Stimulated activated naive B cell treated with anti-CD40 and anti-IgM and Interleukin-4, amounts not matched to agents 10 μg/mL and 1 μg/mL and 100 μg/mL, for 72 hours (primary cell): ENCODE measurements at regions not wholly inside any gene's neighbourhood (a gene's known extent, or its start where the extent isn't known, plus 50 kb on each side); places are given as distances from the start of the nearest gene placed in this dataset.

Source experiments
- ATAC-seq, 2 donors: fragments of 150-1000 bp; cut with Tn5 transposase; replicated peaks; 2 replicates each; pipeline ENCODE4 v1.10.0; 2021; ENCODE audit warnings: moderate library complexity in 1 of 2
- DNase-seq: peaks from one replicate; pipeline ENCODE4 v3.0.0; 2021
- H3K27ac Mint-ChIP-seq: one replicate; pipeline ENCODE4 v1.8.0; 2022; ENCODE audit warnings: mild to moderate bottlenecking, mixed read lengths
- H3K27me3 Mint-ChIP-seq, 2 donors: one replicate each; pipeline ENCODE4 v1.8.0; 2022; ENCODE audit warnings: mixed read lengths in 2 of 2
- H3K36me3 Mint-ChIP-seq, 2 donors: one replicate each; pipeline ENCODE4 v1.8.0; 2022; ENCODE audit warnings: mixed read lengths in 2 of 2, mild to moderate bottlenecking in 1 of 2
- H3K4me1 Mint-ChIP-seq, 2 donors: one replicate each; pipeline ENCODE4 v1.8.0; 2022; ENCODE audit warnings: mixed read lengths in 2 of 2, mild to moderate bottlenecking in 1 of 2
- H3K4me3 Mint-ChIP-seq, 2 donors: one replicate each; pipeline ENCODE4 v1.8.0; 2022; ENCODE audit warnings: mild to moderate bottlenecking in 2 of 2, mixed read lengths in 2 of 2, moderate library complexity in 1 of 2
- H3K9me3 Mint-ChIP-seq, 2 donors: one replicate each; pipeline ENCODE4 v1.8.0; 2022; ENCODE audit warnings: mixed read lengths in 2 of 2, mild to moderate bottlenecking in 1 of 2

GRCh38 chr9:78874061-78874460 lies 577.1 kb downstream of the PSAT1 start:
- Mint-ChIP-seq H3K4me3 (no peak overlapping the region), H3K36me3 (no peaks in the 10 kb centered on the region), H3K27me3 (peaks cover 0 to 22% of the 10 kb centered on the region in 2 donors), H3K4me1 (no peaks in the 10 kb centered on the region), H3K9me3 (peaks cover 3 to 5% of the 10 kb centered on the region in 2 donors), H3K27ac (no peak overlapping the region)
- no peak for DNase-seq
- ATAC-seq = no peak

- peaks cover 0 to 22% of the 10 kb centered on the region in 2 donors for H3K27me3 Mint-ChIP-seq
- DNase-seq (no peak), ATAC-seq (no peak)
- peaks cover 0 to 3% of the 10 kb centered on the region in 2 donors for H3K9me3 Mint-ChIP-seq
- no peaks in the 10 kb centered on the region for H3K36me3 Mint-ChIP-seq
- H3K4me1 Mint-ChIP-seq = no peaks in the 10 kb centered on the region
- no peak overlapping the region for H3K4me3 Mint-ChIP-seq
- H3K27ac Mint-ChIP-seq = no peak overlapping the region
Observed at GRCh38 chr9:78879324-78880100, 582.6 kb downstream of the PSAT1 start.

DNA sequence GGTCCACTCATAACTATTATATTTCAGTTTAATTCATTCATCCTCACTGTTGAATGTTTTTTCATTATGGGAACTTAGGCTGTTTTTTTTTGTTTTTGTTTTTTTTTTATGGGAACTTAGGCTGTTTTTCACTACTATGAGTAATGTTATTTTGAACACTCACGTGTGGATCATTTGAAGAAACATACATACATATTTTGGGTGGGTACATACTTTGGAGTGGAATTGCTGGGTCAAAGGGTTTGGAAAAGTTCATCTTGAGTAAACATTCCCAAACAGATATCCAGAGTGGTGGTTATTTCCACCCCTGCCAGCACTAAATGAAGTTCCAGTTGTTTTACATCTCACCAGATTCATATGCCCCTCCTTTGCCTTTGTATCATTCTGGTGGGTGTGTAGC lies 584.4 kb downstream of the PSAT1 start:
- peaks cover 0 to 2% of the 10 kb centered on the region in 2 donors for H3K4me1 Mint-ChIP-seq
- no peak overlapping the region for H3K27ac Mint-ChIP-seq
- DNase-seq (no peak), ATAC-seq (no peak)
- peaks cover 0 to 27% of the 10 kb centered on the region in 2 donors for H3K27me3 Mint-ChIP-seq
- no peak overlapping the region for H3K4me3 Mint-ChIP-seq
- peaks cover 0 to 3% of the 10 kb centered on the region in 2 donors for H3K9me3 Mint-ChIP-seq
- H3K36me3 Mint-ChIP-seq = no peaks in the 10 kb centered on the region

DNA sequence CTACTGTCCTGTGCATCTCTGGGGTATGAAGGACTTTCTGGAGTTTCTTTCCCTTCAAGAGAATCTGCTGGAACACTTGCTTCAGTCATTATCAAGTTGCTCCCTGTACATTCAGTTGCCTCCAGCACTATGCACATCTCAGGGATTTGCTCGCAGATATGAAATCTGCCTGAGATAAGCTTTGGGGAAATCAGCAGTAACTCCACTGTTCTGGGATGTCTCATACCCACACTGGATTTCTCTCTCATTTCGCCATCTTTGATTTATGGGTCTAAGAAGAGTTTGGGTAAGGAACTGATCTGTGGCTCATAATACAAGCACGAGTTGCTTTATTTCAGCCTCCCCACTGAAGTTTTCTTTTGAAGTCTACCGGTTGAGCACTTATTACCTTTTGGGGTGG lies 585.6 kb downstream of the PSAT1 start:
- H3K9me3 Mint-ChIP-seq = peaks cover 0 to 3% of the 10 kb centered on the region in 2 donors
- DNase-seq (no peak), ATAC-seq (no peak)
- H3K4me1 Mint-ChIP-seq = peaks cover 0 to 2% of the 10 kb centered on the region in 2 donors
- H3K27me3 Mint-ChIP-seq = peaks cover 0 to 27% of the 10 kb centered on the region in 2 donors
- no peak overlapping the region for H3K27ac Mint-ChIP-seq
- no peaks in the 10 kb centered on the region for H3K36me3 Mint-ChIP-seq
- no peak overlapping the region for H3K4me3 Mint-ChIP-seq

- Mint-ChIP-seq H3K4me1 (peaks cover 9 to 11% of the 10 kb centered on the region in 2 donors), H3K27ac (no peak overlapping the region), H3K27me3 (peaks cover 0 to 32% of the 10 kb centered on the region in 2 donors), H3K36me3 (no peaks in the 10 kb centered on the region), H3K4me3 (no peak overlapping the region), H3K9me3 (peaks cover 0 to 5% of the 10 kb centered on the region in 2 donors)
- DNase-seq = no peak
- ATAC-seq = no peak
Observed at GRCh38 chr9:78884611-78885150, 587.8 kb downstream of the PSAT1 start.

GRCh38 chr9:78892182-78892581 lies 595.3 kb downstream of the PSAT1 start:
- H3K9me3 Mint-ChIP-seq = peaks cover 10 to 14% of the 10 kb centered on the region in 2 donors
- H3K4me1 Mint-ChIP-seq = peaks cover 25 to 45% of the 10 kb centered on the region in 2 donors
- H3K27ac Mint-ChIP-seq = peak overlapping the region; percentile 48
- DNase-seq (no peak), ATAC-seq (peak; percentile 70)
- peaks cover 11 to 13% of the 10 kb centered on the region in 2 donors for H3K36me3 Mint-ChIP-seq
- peaks cover 0 to 5% of the 10 kb centered on the region in 2 donors for H3K27me3 Mint-ChIP-seq
- peak overlapping the region in 1 of 2 donors; percentile 9 for H3K4me3 Mint-ChIP-seq

GRCh38 chr9:78892769-78893168 lies 595.8 kb downstream of the PSAT1 start:
- H3K9me3 Mint-ChIP-seq = peaks cover 10 to 14% of the 10 kb centered on the region in 2 donors
- peaks cover 11 to 13% of the 10 kb centered on the region in 2 donors for H3K36me3 Mint-ChIP-seq
- no peak overlapping the region for H3K4me3 Mint-ChIP-seq
- H3K27me3 Mint-ChIP-seq = peaks cover 0 to 5% of the 10 kb centered on the region in 2 donors
- ATAC-seq (peak; percentile 92), DNase-seq (no peak)
- H3K27ac Mint-ChIP-seq = peak overlapping the region; percentile 48
- peaks cover 25 to 45% of the 10 kb centered on the region in 2 donors for H3K4me1 Mint-ChIP-seq

DNA sequence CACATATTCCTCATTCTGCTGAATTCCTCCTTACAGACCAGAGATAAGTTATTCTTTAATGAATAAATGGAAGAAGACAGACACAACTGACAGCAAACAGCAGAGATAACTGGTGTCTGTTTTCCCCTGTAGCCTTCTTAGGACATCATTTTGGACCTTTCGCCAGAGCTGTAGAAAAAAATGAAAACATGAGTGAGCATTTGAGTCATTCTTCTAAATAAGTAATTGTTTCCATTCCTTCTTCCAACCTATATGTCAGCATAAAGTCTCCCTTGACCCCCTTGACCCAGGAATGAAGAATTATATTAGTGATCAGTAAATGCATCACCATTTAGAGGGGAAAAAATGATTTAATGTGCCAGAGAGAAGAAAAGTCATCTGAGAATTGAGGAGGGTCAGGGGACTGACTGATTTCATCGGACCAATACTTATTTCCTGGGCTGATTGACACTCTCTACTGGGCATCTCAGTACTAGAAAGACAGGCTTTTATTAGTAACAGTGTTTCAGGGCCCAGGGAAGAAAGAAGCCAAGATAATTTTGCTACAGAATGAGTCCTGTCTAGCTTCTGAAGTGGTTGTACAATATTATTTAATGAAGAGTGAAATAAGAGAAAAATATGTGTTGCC lies 597.0 kb downstream of the PSAT1 start:
- DNase-seq (no peak), ATAC-seq (no peak)
- H3K4me1 Mint-ChIP-seq = peaks cover 19 to 34% of the 10 kb centered on the region in 2 donors
- peak overlapping the region; percentile 23 to 36 for H3K4me3 Mint-ChIP-seq
- H3K36me3 Mint-ChIP-seq = peaks cover 11 to 13% of the 10 kb centered on the region in 2 donors
- peak overlapping the region; percentile 94 for H3K27ac Mint-ChIP-seq
- H3K9me3 Mint-ChIP-seq = peaks cover 10 to 14% of the 10 kb centered on the region in 2 donors
- H3K27me3 Mint-ChIP-seq = no peaks in the 10 kb centered on the region

DNA sequence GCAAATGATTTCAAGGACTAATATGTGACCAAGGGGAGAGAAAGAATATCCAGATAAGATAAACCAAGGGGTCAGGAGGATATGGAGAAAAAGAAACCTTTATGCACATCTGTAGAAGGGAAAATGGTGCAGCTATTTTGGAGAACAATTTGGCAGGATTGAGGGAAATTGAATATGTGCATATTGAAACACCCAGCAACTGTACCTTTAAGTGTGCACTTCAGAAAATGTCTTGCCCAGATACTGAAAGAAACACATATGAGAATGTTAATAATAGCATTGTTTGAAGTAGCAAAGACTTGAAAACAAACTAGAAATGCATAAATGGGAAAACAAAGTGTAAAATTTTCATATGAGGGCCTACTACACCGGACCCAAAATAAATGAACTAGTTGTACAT lies 599.6 kb downstream of the PSAT1 start:
- peaks cover 3 to 5% of the 10 kb centered on the region in 2 donors for H3K27me3 Mint-ChIP-seq
- H3K27ac Mint-ChIP-seq = no peak overlapping the region
- DNase-seq (no peak), ATAC-seq (no peak)
- peaks cover 16 to 35% of the 10 kb centered on the region in 2 donors for H3K4me1 Mint-ChIP-seq
- H3K36me3 Mint-ChIP-seq = peaks cover 2 to 7% of the 10 kb centered on the region in 2 donors
- H3K9me3 Mint-ChIP-seq = peaks cover 6 to 8% of the 10 kb centered on the region in 2 donors
- no peak overlapping the region for H3K4me3 Mint-ChIP-seq

- Mint-ChIP-seq H3K27ac (no peak overlapping the region), H3K4me3 (no peak overlapping the region), H3K36me3 (peaks cover 2 to 7% of the 10 kb centered on the region in 2 donors), H3K4me1 (peaks cover 9 to 24% of the 10 kb centered on the region in 2 donors), H3K27me3 (peaks cover 3 to 19% of the 10 kb centered on the region in 2 donors), H3K9me3 (peaks cover 6 to 7% of the 10 kb centered on the region in 2 donors)
- ATAC-seq = no peak
- no peak for DNase-seq
Observed at GRCh38 chr9:78898234-78898633, 601.3 kb downstream of the PSAT1 start.

DNA sequence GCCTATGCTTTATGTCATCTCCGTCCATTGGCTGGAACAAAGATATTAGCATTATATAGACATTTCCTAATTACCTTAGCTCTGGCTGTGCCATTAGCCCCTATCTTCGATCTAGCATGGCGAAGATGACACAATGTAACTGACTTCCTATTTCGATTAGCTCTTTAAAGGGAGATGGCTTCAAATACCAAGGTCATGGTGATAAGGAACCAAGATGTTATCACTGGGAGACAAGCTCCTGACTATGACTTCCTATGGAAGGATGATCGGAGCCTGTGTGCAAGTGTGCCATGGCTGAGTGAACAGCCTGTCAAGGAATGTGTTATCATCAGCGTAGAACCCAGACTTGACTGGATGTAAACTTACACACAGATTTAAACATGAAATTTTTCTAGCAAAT lies 602.1 kb downstream of the PSAT1 start:
- ATAC-seq (no peak), DNase-seq (no peak)
- H3K36me3 Mint-ChIP-seq = peaks cover 2% of the 10 kb centered on the region in 2 donors
- H3K27ac Mint-ChIP-seq = no peak overlapping the region
- peaks cover 3 to 5% of the 10 kb centered on the region in 2 donors for H3K9me3 Mint-ChIP-seq
- peaks cover 3 to 20% of the 10 kb centered on the region in 2 donors for H3K27me3 Mint-ChIP-seq
- peaks cover 3 to 17% of the 10 kb centered on the region in 2 donors for H3K4me1 Mint-ChIP-seq
- H3K4me3 Mint-ChIP-seq = no peak overlapping the region

DNA sequence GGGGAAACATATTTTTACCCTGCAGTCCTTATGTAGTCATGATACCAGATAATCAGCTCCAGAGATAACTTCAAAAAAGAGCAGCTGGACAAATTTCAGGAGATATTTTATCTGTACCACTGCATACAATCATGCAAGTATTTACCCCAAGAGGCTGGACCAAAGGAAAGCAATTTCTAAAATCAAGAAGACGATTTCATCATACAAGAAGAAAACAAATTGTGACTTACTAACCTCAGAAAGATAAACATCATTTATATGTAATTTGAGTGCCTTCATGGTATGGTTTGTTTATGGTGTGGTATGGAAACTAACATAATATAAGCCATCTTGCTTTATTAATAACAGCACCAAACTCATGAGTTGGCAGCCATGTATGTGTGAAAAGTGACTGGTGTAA lies 603.6 kb downstream of the PSAT1 start:
- no peak overlapping the region for H3K4me3 Mint-ChIP-seq
- H3K9me3 Mint-ChIP-seq = peaks cover 4 to 5% of the 10 kb centered on the region in 2 donors
- ATAC-seq (no peak), DNase-seq (no peak)
- no peak overlapping the region for H3K27ac Mint-ChIP-seq
- peaks cover 3 to 20% of the 10 kb centered on the region in 2 donors for H3K27me3 Mint-ChIP-seq
- H3K4me1 Mint-ChIP-seq = peaks cover 0 to 11% of the 10 kb centered on the region in 2 donors
- peaks cover 0 to 2% of the 10 kb centered on the region in 2 donors for H3K36me3 Mint-ChIP-seq

GRCh38 chr9:78902051-78902450 lies 605.1 kb downstream of the PSAT1 start:
- no peak for ATAC-seq
- DNase-seq = no peak
- Mint-ChIP-seq H3K4me1 (peaks cover 0 to 5% of the 10 kb centered on the region in 2 donors), H3K9me3 (peaks cover 4 to 8% of the 10 kb centered on the region in 2 donors), H3K4me3 (no peak overlapping the region), H3K27ac (no peak overlapping the region), H3K36me3 (peaks cover 0 to 2% of the 10 kb centered on the region in 2 donors), H3K27me3 (peaks cover 3 to 26% of the 10 kb centered on the region in 2 donors)

GRCh38 chr9:78903581-78903980 lies 606.7 kb downstream of the PSAT1 start:
- H3K27me3 Mint-ChIP-seq = peaks cover 10 to 34% of the 10 kb centered on the region in 2 donors
- ATAC-seq (no peak), DNase-seq (no peak)
- H3K4me1 Mint-ChIP-seq = peaks cover 0 to 5% of the 10 kb centered on the region in 2 donors
- no peak overlapping the region for H3K27ac Mint-ChIP-seq
- H3K9me3 Mint-ChIP-seq = peaks cover 7 to 10% of the 10 kb centered on the region in 2 donors
- H3K4me3 Mint-ChIP-seq = no peak overlapping the region
- H3K36me3 Mint-ChIP-seq = peaks cover 1 to 2% of the 10 kb centered on the region in 2 donors
